ENCODE measurements at regions not wholly inside any gene's neighbourhood (a gene's known extent, or its start where the extent isn't known, plus 50 kb on each side); places are given as distances from the start of the nearest gene placed in this dataset.

DNA sequence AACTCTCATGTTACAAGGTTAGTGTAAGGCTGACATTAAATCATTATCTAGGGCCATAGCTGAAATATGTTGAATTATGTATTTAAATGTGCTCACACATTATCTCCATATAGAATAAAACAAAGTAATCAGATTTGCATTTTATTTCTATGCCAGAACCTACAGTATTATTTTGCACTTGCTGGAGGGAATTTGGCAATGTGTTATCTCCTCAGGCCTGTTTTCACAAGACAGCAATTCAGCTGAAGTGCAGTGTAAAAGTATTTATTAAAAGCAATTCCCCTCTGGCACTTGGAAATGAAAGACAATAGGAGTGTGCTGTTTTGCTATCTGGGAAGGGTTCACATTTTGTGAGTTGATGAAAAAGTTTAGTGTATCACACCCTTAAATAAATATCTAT is 276.3 kb downstream of the DNAJB9 start:
- no peaks in the 10 kb centered on the region for H4K20me1 ChIP-seq (ENCODE audit: insufficient read depth, low read length)
- no peak overlapping the region for H3K4ac ChIP-seq (ENCODE audit: low read depth, low read length)
- no peaks in the 10 kb centered on the region for H3K9me1 ChIP-seq (ENCODE audit: insufficient read depth, low read length)
- H2BK20ac ChIP-seq (ENCODE audit: low read depth, low read length): no peak overlapping the region
- CTCF ChIA-PET: no interaction called here
- H3K4me3 ChIP-seq (ENCODE audit: insufficient read depth, low read depth, low read length): no peak overlapping the region
- H4K5ac ChIP-seq (ENCODE audit: low read depth, low read length): no peak overlapping the region
- POLR2A ChIA-PET (ENCODE audit: unreplicated experiment): no interaction called here
- no peak for TF ChIP-seq BHLHE40 (IDR thresholded peaks at IDR 0.05; ENCODE audit: low read depth, low read length)
- H3K36me3 ChIP-seq (ENCODE audit: control insufficient read depth, insufficient read depth, low read length): no peaks in the 10 kb centered on the region
- H3K4me1 ChIP-seq (ENCODE audit: control insufficient read depth, insufficient read depth, low read length): no peaks in the 10 kb centered on the region
- no peak overlapping the region for H3K56ac ChIP-seq (ENCODE audit: extremely low read depth, insufficient read depth, low read length)
- dilution Hi-C loops (cut with HindIII; ENCODE audit: low sequenced_read_pairs, unreplicated experiment) (no loop called here), intact Hi-C loops (cut with micrococcal nuclease) (no loop called here), in situ Hi-C loops (cut with MboI; ENCODE audit: low sequenced_read_pairs) (no loop called here)
- no peak overlapping the region for H4K91ac ChIP-seq (ENCODE audit: insufficient read depth, low read depth, low read length)
- H4K8ac ChIP-seq (ENCODE audit: low read depth in 2 of 2, low read length in 2 of 2): no peak overlapping the region
- no peak for ATAC-seq (ENCODE audit: low read depth)
- no peak overlapping the region for H2AFZ ChIP-seq (replicated peaks; ENCODE audit: low read length, poor library complexity)
- no peak overlapping the region for H3K14ac ChIP-seq (replicated peaks; ENCODE audit: low read depth, low read length)
- no TSS peak for BruUV-seq (replicated peaks)
- no peaks in the 10 kb centered on the region for H3K79me1 ChIP-seq (ENCODE audit: low read depth in 1 of 2, low read length in 2 of 2)
- H3K27ac ChIP-seq (ENCODE audit: insufficient read depth, low read length): no peak overlapping the region
- no peak overlapping the region for H2BK15ac ChIP-seq (ENCODE audit: low read depth, low read length)
- H3K4me2 ChIP-seq (ENCODE audit: low read depth, low read length): no peak overlapping the region
- H2AK9ac ChIP-seq (replicated peaks; ENCODE audit: low read depth, low read length, poor library complexity): no peak overlapping the region
- H3K27me3 ChIP-seq (ENCODE audit: control insufficient read depth, insufficient read depth, low read length): no peaks in the 10 kb centered on the region
- peaks cover 3% of the 10 kb centered on the region; the same call in 1 of the 2 replicates for H3K9me3 ChIP-seq (ENCODE audit: control insufficient read depth, insufficient read depth, low read length)
- no peak overlapping the region for H2AK5ac ChIP-seq (ENCODE audit: low read depth, low read length)
- H2BK120ac ChIP-seq (ENCODE audit: low read depth, low read length): no peak overlapping the region
- H2BK5ac ChIP-seq (ENCODE audit: low read depth, low read length, poor library complexity, severe bottlenecking): no peak overlapping the region
- H3K9ac ChIP-seq (ENCODE audit: low read depth, low read length): no peak overlapping the region
- H3K23ac ChIP-seq (ENCODE audit: low read depth, low read length): no peak overlapping the region
- no peak for DNase-seq
- H3K18ac ChIP-seq (ENCODE audit: low read depth, low read length): no peak overlapping the region
